CD8-positive, alpha-beta memory T cell (primary cell): ENCODE measurements at regions not wholly inside any gene's neighbourhood (a gene's known extent, or its start where the extent isn't known, plus 50 kb on each side); places are given as distances from the start of the nearest gene placed in this dataset.
"Not testable (repeated sequence)": the region's sequence is repeated elsewhere in the genome, so short reads cannot be mapped to it uniquely, and the experiment has no call there.

Experiments
- CTCF ChIA-PET: fragments of 350-600 bp; sonication (Branson Sonifier 250); formaldehyde crosslinking; loops from one replicate; lab custom pipeline; 2021; ENCODE audit warnings: antibody characterized with exemption; lab: Charles Lee
- POLR2A ChIA-PET: fragments of 350-600 bp; sonication (Branson Sonifier 250); formaldehyde crosslinking; loops from one replicate; lab custom pipeline; 2021; ENCODE audit warnings: antibody characterized with exemption; lab: Charles Lee
- DNase-seq, 5 donors: peaks; one replicate each; pipeline versions ENCODE4 v3.0.0 to v3.0.0-alpha.2; 2020 to 2022; ENCODE audit warnings: mixed read lengths in 1 of 5
- H3K27ac ChIP-seq: one replicate; pipeline ENCODE4 v1.7.0; 2013; ENCODE audit warnings: low read depth, mild to moderate bottlenecking, low read length, moderate library complexity
- H3K27me3 ChIP-seq: 2 replicates; pipeline ENCODE4 v1.7.0; 2013; ENCODE audit warnings: low read length, mild to moderate bottlenecking; ENCODE audit not compliant: insufficient read depth, poor library complexity, severe bottlenecking
- H3K36me3 ChIP-seq: 2 replicates; pipeline ENCODE4 v1.7.0; 2013; ENCODE audit warnings: mild to moderate bottlenecking, low read length, moderate library complexity; ENCODE audit not compliant: insufficient read depth
- H3K4me1 ChIP-seq: 2 replicates; pipeline ENCODE4 v1.7.0; 2013; ENCODE audit warnings: mild to moderate bottlenecking, low read length, moderate library complexity; ENCODE audit not compliant: insufficient read depth
- H3K4me3 ChIP-seq: 2 replicates; pipeline ENCODE4 v1.7.0; 2013; ENCODE audit warnings: mild to moderate bottlenecking, low read length
- H3K9me3 ChIP-seq: 2 replicates; pipeline ENCODE4 v1.7.0; 2013; ENCODE audit warnings: mild to moderate bottlenecking, low read length
- H3K27ac Mint-ChIP-seq, 8 donors: one replicate each; pipeline ENCODE4 v1.8.0; 2020 to 2021; ENCODE audit warnings: mixed read lengths in 8 of 8, mild to moderate bottlenecking in 6 of 8, inconsistent platforms in 3 of 8, moderate library complexity in 3 of 8
- H3K27me3 Mint-ChIP-seq, 2 donors: one replicate each; pipeline ENCODE4 v1.8.0; 2020 to 2021; ENCODE audit warnings: mixed read lengths in 2 of 2, mild to moderate bottlenecking in 1 of 2, moderate library complexity in 1 of 2
- H3K36me3 Mint-ChIP-seq, 3 donors: one replicate each; pipeline ENCODE4 v1.8.0; 2020 to 2021; ENCODE audit warnings: mixed read lengths in 3 of 3, inconsistent platforms in 1 of 3, mild to moderate bottlenecking in 1 of 3
- H3K4me1 Mint-ChIP-seq, 3 donors: one replicate each; pipeline ENCODE4 v1.8.0; 2020 to 2021; ENCODE audit warnings: mixed read lengths in 3 of 3, inconsistent platforms in 1 of 3, mild to moderate bottlenecking in 1 of 3
- H3K4me3 Mint-ChIP-seq, 7 donors: one replicate each; pipeline ENCODE4 v1.8.0; 2020 to 2021; ENCODE audit warnings: mixed read lengths in 7 of 7, mild to moderate bottlenecking in 6 of 7, moderate library complexity in 4 of 7, inconsistent platforms in 2 of 7
- H3K9me3 Mint-ChIP-seq, 5 donors: one replicate each; pipeline ENCODE4 v1.8.0; 2020 to 2022; ENCODE audit warnings: mixed read lengths in 5 of 5, mild to moderate bottlenecking in 3 of 5, moderate library complexity in 2 of 5, inconsistent platforms in 1 of 5

DNA sequence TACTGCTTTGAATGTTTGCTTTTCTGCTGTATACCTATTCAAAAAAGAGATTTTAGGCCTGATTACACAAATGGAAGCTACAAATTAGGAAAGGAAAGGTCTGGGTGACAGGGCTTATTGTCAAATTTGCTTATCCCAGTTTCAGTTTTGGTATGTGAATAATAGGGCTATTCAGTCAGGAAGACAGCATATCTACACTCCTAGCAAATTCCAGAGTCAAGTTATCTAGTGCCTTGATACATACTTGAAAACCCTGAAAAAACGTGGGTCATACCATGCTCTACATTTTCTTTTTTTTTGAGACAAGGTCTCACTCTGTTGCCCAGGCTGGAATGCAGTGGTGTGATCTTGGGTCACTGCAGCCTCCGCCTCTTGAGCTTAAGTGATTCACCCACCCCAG, 59.2 kb upstream of the CCDC180 start:
- peaks cover 0 to 35% (median 5%) of the 10 kb centered on the region in 3 donors for H3K36me3 Mint-ChIP-seq
- H3K4me3 ChIP-seq, DNase-seq, H3K9me3 Mint-ChIP-seq, H3K4me1 ChIP-seq, H3K27me3 ChIP-seq, H3K4me1 Mint-ChIP-seq, POLR2A ChIA-PET, H3K4me3 Mint-ChIP-seq, CTCF ChIA-PET, H3K27me3 Mint-ChIP-seq, H3K27ac ChIP-seq, H3K36me3 ChIP-seq, H3K9me3 ChIP-seq: not testable (repeated sequence)
- peak overlapping the region in 1 of 8 donors; percentile 26 for H3K27ac Mint-ChIP-seq

DNA sequence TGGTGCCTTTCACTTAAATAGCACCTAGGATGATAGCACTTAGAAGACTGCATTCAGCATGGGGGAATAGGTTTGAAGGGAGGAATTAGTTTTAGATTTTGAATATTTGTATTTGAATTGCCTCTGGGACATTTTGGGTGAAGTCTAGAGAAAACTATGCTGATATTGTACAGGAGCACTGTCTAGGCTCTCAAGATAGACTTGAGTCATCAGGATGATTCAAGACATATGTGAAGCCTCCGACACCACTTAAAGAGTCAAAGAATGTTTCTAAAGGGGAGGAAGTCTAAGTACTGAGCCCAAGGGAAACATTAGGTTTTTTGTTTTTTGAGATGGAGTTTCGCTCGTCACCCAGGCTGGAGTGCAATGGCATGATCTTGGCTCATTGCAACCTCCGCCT, 63.9 kb upstream of the CCDC180 start:
- Mint-ChIP-seq H3K9me3 (no peaks in the 10 kb centered on the region), H3K4me3 (no peak overlapping the region), H3K27me3 (no peaks in the 10 kb centered on the region), H3K36me3 (peaks cover 2 to 22% (median 3%) of the 10 kb centered on the region in 3 donors), H3K27ac (no peak overlapping the region), H3K4me1 (peaks cover 16 to 33% (median 27%) of the 10 kb centered on the region in 3 donors)
- CTCF ChIA-PET, result no interaction called here
- H3K4me3 ChIP-seq, result no peak overlapping the region
- peaks cover 5% of the 10 kb centered on the region for H3K4me1 ChIP-seq
- no peak overlapping the region for H3K27ac ChIP-seq
- no peaks in the 10 kb centered on the region for H3K9me3 ChIP-seq
- no peaks in the 10 kb centered on the region for H3K36me3 ChIP-seq
- DNase-seq, result no peak
- H3K27me3 ChIP-seq, result no peaks in the 10 kb centered on the region
- POLR2A ChIA-PET, result no interaction called here

DNA sequence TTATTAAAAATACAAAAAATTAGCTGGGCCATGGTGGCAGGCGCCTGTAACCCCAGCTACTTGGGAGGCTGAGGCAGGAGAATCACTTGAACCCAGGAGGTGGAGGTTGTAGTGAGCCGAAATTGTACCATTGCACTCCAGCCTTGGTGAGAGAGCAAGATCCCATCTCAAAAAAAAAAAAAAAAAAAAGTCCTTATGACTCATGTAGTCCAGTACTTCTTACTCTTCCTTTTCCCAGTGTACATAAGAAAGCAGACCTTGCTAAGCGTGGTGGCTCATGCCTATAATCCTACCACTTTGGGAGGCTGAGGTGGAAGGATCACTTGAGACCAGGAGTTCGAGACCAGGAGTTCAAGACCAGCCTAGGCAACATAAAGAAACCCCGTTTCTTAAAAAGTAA, 66.0 kb upstream of the CCDC180 start:
- H3K4me1 ChIP-seq, H3K9me3 ChIP-seq, POLR2A ChIA-PET, H3K4me3 ChIP-seq, H3K27ac ChIP-seq, CTCF ChIA-PET, DNase-seq, H3K36me3 ChIP-seq, H3K27me3 ChIP-seq, H3K9me3 Mint-ChIP-seq, H3K36me3 Mint-ChIP-seq, H3K27me3 Mint-ChIP-seq, H3K4me3 Mint-ChIP-seq: not testable (repeated sequence)
- peaks cover 23 to 48% (median 43%) of the 10 kb centered on the region in 3 donors for H3K4me1 Mint-ChIP-seq
- peak overlapping the region in 1 of 8 donors; percentile 40 for H3K27ac Mint-ChIP-seq

- peak overlapping the region; percentile 90 to 97 (median 93) for H3K4me3 Mint-ChIP-seq
- H3K36me3 Mint-ChIP-seq, result peaks cover under 1 to 6% (median 3%) of the 10 kb centered on the region in 3 donors
- no peaks in the 10 kb centered on the region for H3K9me3 Mint-ChIP-seq
- H3K27me3 ChIP-seq, result no peaks in the 10 kb centered on the region
- no peaks in the 10 kb centered on the region for H3K36me3 ChIP-seq
- peaks cover 23 to 44% (median 39%) of the 10 kb centered on the region in 3 donors for H3K4me1 Mint-ChIP-seq
- H3K4me1 ChIP-seq, result peaks cover 5% of the 10 kb centered on the region
- H3K9me3 ChIP-seq, result no peaks in the 10 kb centered on the region
- peak overlapping the region; percentile 79 for H3K27ac ChIP-seq
- CTCF ChIA-PET, result interaction anchor here (1.7 kb wide), 1 partner anchor 16 kb away, joined by 8 read pairs; no protein-coding TSS in a partner anchor
- peak; percentile 55 to 82 (median 76) for DNase-seq
- peak overlapping the region; percentile 85 to 98 (median 92) for H3K27ac Mint-ChIP-seq
- no peaks in the 10 kb centered on the region for H3K27me3 Mint-ChIP-seq
- peak overlapping the region; percentile 62 for H3K4me3 ChIP-seq
- POLR2A ChIA-PET, result interaction anchor here (1.2 to 1.9 kb wide), 2 partner anchors 17 to 395 kb away, joined by 4 to 7 read pairs; partner anchors contain the start of gene TSTD2
These were observed 69.2 kb upstream of the CCDC180 start for GRCh38 chr9:97237951-97238889.

- Histone ChIP-seq H3K36me3 (no peaks in the 10 kb centered on the region), H3K4me3 (no peak overlapping the region), H3K9me3 (no peaks in the 10 kb centered on the region), H3K27ac (peak overlapping the region; percentile 79), H3K4me1 (peaks cover 5% of the 10 kb centered on the region), H3K27me3 (no peaks in the 10 kb centered on the region)
- Mint-ChIP-seq H3K27me3 (no peaks in the 10 kb centered on the region), H3K4me3 (peak overlapping the region; percentile 90 to 97 (median 93)), H3K4me1 (peaks cover 23 to 38% (median 36%) of the 10 kb centered on the region in 3 donors), H3K9me3 (no peaks in the 10 kb centered on the region), H3K27ac (peak overlapping the region in 4 of 8 donors; percentile 51 to 91 (median 84)), H3K36me3 (peaks cover 2 to 6% (median 3%) of the 10 kb centered on the region in 3 donors)
- ChIA-PET POLR2A (interaction anchor here (1.2 to 1.9 kb wide), 2 partner anchors 16 to 396 kb away, joined by 4 to 7 read pairs; partner anchors contain the start of gene TSTD2), CTCF (interaction anchor here (1.7 kb wide), 1 partner anchor 15 kb away, joined by 8 read pairs; no protein-coding TSS in a partner anchor)
- no peak for DNase-seq
These were observed 70.1 kb upstream of the CCDC180 start for GRCh38 chr9:97237311-97237786.

GRCh38 chr9:97233009-97233400, 74.5 kb upstream of the CCDC180 start:
- H3K27me3 Mint-ChIP-seq, H3K4me1 ChIP-seq, H3K27me3 ChIP-seq, H3K36me3 Mint-ChIP-seq, H3K4me3 ChIP-seq, POLR2A ChIA-PET, H3K9me3 Mint-ChIP-seq, DNase-seq, H3K4me3 Mint-ChIP-seq, H3K27ac ChIP-seq, CTCF ChIA-PET, H3K9me3 ChIP-seq, H3K36me3 ChIP-seq: not testable (repeated sequence)
- Mint-ChIP-seq H3K4me1 (peaks cover 4 to 11% (median 10%) of the 10 kb centered on the region in 3 donors), H3K27ac (peak overlapping the region in 1 of 8 donors; percentile 15)

GRCh38 chr9:97232060-97233008, 75.1 kb upstream of the CCDC180 start:
- DNase-seq, H3K27ac ChIP-seq, H3K36me3 Mint-ChIP-seq, H3K36me3 ChIP-seq, H3K4me1 Mint-ChIP-seq, H3K9me3 Mint-ChIP-seq, H3K9me3 ChIP-seq, CTCF ChIA-PET, H3K4me1 ChIP-seq, POLR2A ChIA-PET, H3K4me3 ChIP-seq, H3K27me3 ChIP-seq, H3K27ac Mint-ChIP-seq, H3K4me3 Mint-ChIP-seq, H3K27me3 Mint-ChIP-seq: not testable (repeated sequence)
